Endodermal cell (in vitro differentiated cells): ENCODE measurements at regions not wholly inside any gene's neighbourhood (a gene's known extent, or its start where the extent isn't known, plus 50 kb on each side); places are given as distances from the start of the nearest gene placed in this dataset.

Experiments
- DNase-seq: peaks from one replicate; pipeline ENCODE4 v3.0.0-alpha.2; 2017
- H3K27ac ChIP-seq: 2 replicates; pipeline ENCODE4 v1.5.1; 2013; ENCODE audit warnings: mild to moderate bottlenecking, low read depth, low read length, moderate library complexity
- H3K27me3 ChIP-seq: 2 replicates; pipeline ENCODE4 v1.6.1; 2013; ENCODE audit warnings: mild to moderate bottlenecking, low read length, moderate library complexity; ENCODE audit not compliant: insufficient read depth, control insufficient read depth, poor library complexity, severe bottlenecking
- H3K36me3 ChIP-seq: 2 replicates; pipeline ENCODE4 v1.7.0; 2013; ENCODE audit warnings: mild to moderate bottlenecking, low read length, moderate library complexity; ENCODE audit not compliant: control insufficient read depth, insufficient read depth
- H3K4me1 ChIP-seq: one replicate; pipeline ENCODE4 v1.7.0; 2013; ENCODE audit warnings: low read length; ENCODE audit not compliant: control insufficient read depth, insufficient read depth
- H3K4me3 ChIP-seq: 2 replicates; pipeline ENCODE4 v1.5.1; 2013; ENCODE audit warnings: mild to moderate bottlenecking, low read length, moderate library complexity
- H3K9ac ChIP-seq: 2 replicates; pipeline ENCODE4 v1.6.1; 2013; ENCODE audit warnings: mild to moderate bottlenecking, low read length, moderate library complexity; ENCODE audit not compliant: poor library complexity, severe bottlenecking; ENCODE audit errors: extremely low read depth
- H3K9me3 ChIP-seq: 2 replicates; pipeline ENCODE4 v1.6.1; 2013; ENCODE audit warnings: mild to moderate bottlenecking, low read length, moderate library complexity; ENCODE audit not compliant: control insufficient read depth
- H3K27ac Mint-ChIP-seq: 2 replicates; pipeline ENCODE4 v1.8.0; 2020; ENCODE audit warnings: mixed read lengths
- H3K27me3 Mint-ChIP-seq: 2 replicates; pipeline ENCODE4 v1.8.0; 2021; ENCODE audit warnings: mild to moderate bottlenecking, mixed read lengths; ENCODE audit not compliant: insufficient read depth
- H3K36me3 Mint-ChIP-seq: 2 replicates; pipeline ENCODE4 v1.8.0; 2020; ENCODE audit warnings: low read depth, mixed read lengths
- H3K4me1 Mint-ChIP-seq: 2 replicates; pipeline ENCODE4 v1.8.0; 2020; ENCODE audit warnings: mixed read lengths
- H3K4me3 Mint-ChIP-seq: 2 replicates; pipeline ENCODE4 v1.8.0; 2020; ENCODE audit warnings: mild to moderate bottlenecking, moderate library complexity, mixed read lengths
- H3K9me3 Mint-ChIP-seq: 2 replicates; pipeline ENCODE4 v1.8.0; 2020; ENCODE audit warnings: mild to moderate bottlenecking, mixed read lengths
- CTCF ChIP-seq: fragments of 200-600 bp; sonication (generic); conservative IDR thresholded peaks from 2 replicates; pipeline ENCODE4 v1.5.0; 2021; ENCODE audit warnings: antibody characterized with exemption, mild to moderate bottlenecking
- WGBS, 2 experiments: methylation state at CpG; one replicate each; pipeline versions ENCODE4 v1.1.5 to v1.1.7; 2013; ENCODE audit warnings: missing lambda C conversion rate in 2 of 2, mixed read lengths in 1 of 2; ENCODE audit not compliant: insufficient coverage in 1 of 2, insufficient read length in 1 of 2; 5-methylcytosine and 5-hydroxymethylcytosine counted together

GRCh38 chr7:130985361-130985760, 251.4 kb upstream of the KLF14 start:
- Histone ChIP-seq H3K9me3 (no peaks in the 10 kb centered on the region), H3K36me3 (no peaks in the 10 kb centered on the region), H3K27ac (no peak overlapping the region), H3K27me3 (no peaks in the 10 kb centered on the region), H3K4me1 (no peaks in the 10 kb centered on the region), H3K4me3 (no peak overlapping the region), H3K9ac (no peak overlapping the region)
- H3K9me3 Mint-ChIP-seq, result no peaks in the 10 kb centered on the region
- no peak overlapping the region for H3K27ac Mint-ChIP-seq
- H3K27me3 Mint-ChIP-seq, result no peaks in the 10 kb centered on the region
- H3K36me3 Mint-ChIP-seq, result no peaks in the 10 kb centered on the region
- H3K4me3 Mint-ChIP-seq, result no peak overlapping the region
- no peaks in the 10 kb centered on the region for H3K4me1 Mint-ChIP-seq
- DNase-seq, result no peak
- TF ChIP-seq CTCF, result no peak
- 83 to 93% methylated on average over 3 to 4 of the region's 4 CpGs for WGBS, 2 experiments

- Mint-ChIP-seq H3K4me1 (no peaks in the 10 kb centered on the region), H3K36me3 (no peaks in the 10 kb centered on the region), H3K4me3 (no peak overlapping the region), H3K27me3 (no peaks in the 10 kb centered on the region), H3K27ac (no peak overlapping the region), H3K9me3 (no peaks in the 10 kb centered on the region)
- Histone ChIP-seq H3K4me3 (no peak overlapping the region), H3K36me3 (no peaks in the 10 kb centered on the region), H3K9me3 (no peaks in the 10 kb centered on the region), H3K27ac (no peak overlapping the region), H3K27me3 (no peaks in the 10 kb centered on the region), H3K9ac (no peak overlapping the region), H3K4me1 (no peaks in the 10 kb centered on the region)
- 93 to 95% methylated on average over 2 to 7 of the region's 7 CpGs for WGBS, 2 experiments
- TF ChIP-seq CTCF, result no peak
- DNase-seq, result no peak
Measured at GRCh38 chr7:130986261-130986690, 252.3 kb upstream of the KLF14 start.

GRCh38 chr7:130987092-130987491, 253.1 kb upstream of the KLF14 start:
- 88 to 93% methylated on average over 3 to 4 of the region's 4 CpGs for WGBS, 2 experiments

More at GRCh38 chr7:130987092-130987491, 253.1 kb upstream of the KLF14 start:
- Histone ChIP-seq H3K4me3 (no peak overlapping the region), H3K9ac (no peak overlapping the region), H3K27me3 (no peaks in the 10 kb centered on the region), H3K4me1 (no peaks in the 10 kb centered on the region), H3K36me3 (no peaks in the 10 kb centered on the region), H3K9me3 (no peaks in the 10 kb centered on the region), H3K27ac (no peak overlapping the region)
- no peak overlapping the region for H3K27ac Mint-ChIP-seq
- H3K27me3 Mint-ChIP-seq, result no peaks in the 10 kb centered on the region
- TF ChIP-seq CTCF, result no peak
- DNase-seq, result no peak
- no peaks in the 10 kb centered on the region for H3K36me3 Mint-ChIP-seq
- H3K4me3 Mint-ChIP-seq, result no peak overlapping the region
- no peaks in the 10 kb centered on the region for H3K4me1 Mint-ChIP-seq
- H3K9me3 Mint-ChIP-seq, result no peaks in the 10 kb centered on the region
